ENCODE measurements at regions not wholly inside any gene's neighbourhood (a gene's known extent, or its start where the extent isn't known, plus 50 kb on each side); places are given as distances from the start of the nearest gene placed in this dataset.

- Histone ChIP-seq H3K36me3 (no peaks in the 10 kb centered on the region), H3K4me1 (no peaks in the 10 kb centered on the region), H3K4me3 (no peak overlapping the region), H3K27ac (no peak overlapping the region), H3K9me3 (peaks cover 14% of the 10 kb centered on the region), H3K27me3 (no peaks in the 10 kb centered on the region)
- TF ChIP-seq CTCF (IDR thresholded peaks at IDR 0.05) (no peak), EP300 (IDR thresholded peaks at IDR 0.05) (no peak), POLR2AphosphoS5 (IDR thresholded peaks at IDR 0.05) (no peak), POLR2A (IDR thresholded peaks at IDR 0.05) (no peak)
- 85% methylated on average over 1 of the region's 1 CpG for WGBS
- no peak for DNase-seq (ENCODE audit: low spot score in 2 of 2)
Observed at GRCh38 chr5:27876071-27876470, 837.7 kb upstream of the CDH9 start.

GRCh38 chr5:27875148-27875547 is 836.8 kb upstream of the CDH9 start:
- Histone ChIP-seq H3K4me3 (no peak overlapping the region), H3K4me1 (no peaks in the 10 kb centered on the region), H3K27me3 (no peaks in the 10 kb centered on the region), H3K9me3 (peaks cover 19% of the 10 kb centered on the region), H3K36me3 (no peaks in the 10 kb centered on the region), H3K27ac (no peak overlapping the region)
- TF ChIP-seq EP300 (IDR thresholded peaks at IDR 0.05) (no peak), CTCF (IDR thresholded peaks at IDR 0.05) (no peak), POLR2A (IDR thresholded peaks at IDR 0.05) (no peak), POLR2AphosphoS5 (IDR thresholded peaks at IDR 0.05) (no peak)
- no peak for DNase-seq (ENCODE audit: low spot score in 2 of 2)

DNA sequence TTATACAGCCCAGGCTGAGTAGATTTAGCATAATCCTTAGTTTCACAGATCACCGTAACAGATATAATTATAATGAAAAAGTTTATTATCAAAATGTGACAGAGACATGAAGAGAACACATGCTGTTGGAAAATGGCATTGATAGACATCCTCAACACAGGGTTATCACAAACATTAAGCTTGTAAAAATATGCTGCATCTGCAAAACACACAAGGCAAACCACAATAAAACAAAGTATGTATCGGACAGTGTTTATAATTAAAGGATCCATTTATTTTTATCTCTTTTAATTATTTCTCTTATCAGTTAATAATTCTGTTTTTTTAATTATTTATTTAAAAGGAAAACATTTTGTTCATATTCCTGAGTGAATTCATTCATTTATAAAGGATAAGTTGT is 829.9 kb upstream of the CDH9 start:
- no peaks in the 10 kb centered on the region for H3K36me3 ChIP-seq
- DNase-seq (ENCODE audit: low spot score in 2 of 2): no peak
- WGBS: 93% methylated on average over 2 of the region's 2 CpGs
- H3K27me3 ChIP-seq: no peaks in the 10 kb centered on the region
- H3K4me1 ChIP-seq: no peaks in the 10 kb centered on the region
- H3K4me3 ChIP-seq: no peak overlapping the region
- no peak overlapping the region for H3K27ac ChIP-seq
- TF ChIP-seq CTCF (IDR thresholded peaks at IDR 0.05) (no peak), POLR2A (IDR thresholded peaks at IDR 0.05) (no peak), POLR2AphosphoS5 (IDR thresholded peaks at IDR 0.05) (no peak), EP300 (IDR thresholded peaks at IDR 0.05) (no peak)
- H3K9me3 ChIP-seq: peaks cover 9% of the 10 kb centered on the region

DNA sequence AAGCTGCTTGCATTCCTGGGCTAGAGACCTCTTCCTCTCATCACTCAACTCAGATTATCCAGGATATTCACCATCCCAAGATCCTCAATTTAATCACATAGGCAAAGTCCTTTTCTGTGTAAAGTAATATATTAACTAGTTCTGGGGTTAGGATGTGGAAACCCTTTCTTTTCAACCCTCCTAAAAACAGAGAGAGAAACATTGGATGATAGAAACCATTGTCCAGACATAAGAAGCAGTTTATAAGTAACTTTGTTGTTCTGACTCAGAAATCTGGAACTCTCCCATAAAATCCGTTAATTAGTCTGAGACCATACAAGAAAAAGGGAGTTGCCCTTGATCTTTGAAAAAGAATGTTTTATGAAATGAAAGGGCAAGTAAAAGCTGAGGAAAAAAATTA is 817.1 kb upstream of the CDH9 start:
- TF ChIP-seq EP300 (IDR thresholded peaks at IDR 0.05) (no peak), CTCF (IDR thresholded peaks at IDR 0.05) (no peak), POLR2AphosphoS5 (IDR thresholded peaks at IDR 0.05) (no peak), POLR2A (IDR thresholded peaks at IDR 0.05) (no peak)
- H3K4me1 ChIP-seq: no peaks in the 10 kb centered on the region
- H3K9me3 ChIP-seq: no peaks in the 10 kb centered on the region
- WGBS: 28% methylated on average over 1 of the region's 1 CpG
- H3K36me3 ChIP-seq: no peaks in the 10 kb centered on the region
- DNase-seq (ENCODE audit: low spot score in 2 of 2): no peak
- no peak overlapping the region for H3K27ac ChIP-seq
- no peaks in the 10 kb centered on the region for H3K27me3 ChIP-seq
- no peak overlapping the region for H3K4me3 ChIP-seq

DNA sequence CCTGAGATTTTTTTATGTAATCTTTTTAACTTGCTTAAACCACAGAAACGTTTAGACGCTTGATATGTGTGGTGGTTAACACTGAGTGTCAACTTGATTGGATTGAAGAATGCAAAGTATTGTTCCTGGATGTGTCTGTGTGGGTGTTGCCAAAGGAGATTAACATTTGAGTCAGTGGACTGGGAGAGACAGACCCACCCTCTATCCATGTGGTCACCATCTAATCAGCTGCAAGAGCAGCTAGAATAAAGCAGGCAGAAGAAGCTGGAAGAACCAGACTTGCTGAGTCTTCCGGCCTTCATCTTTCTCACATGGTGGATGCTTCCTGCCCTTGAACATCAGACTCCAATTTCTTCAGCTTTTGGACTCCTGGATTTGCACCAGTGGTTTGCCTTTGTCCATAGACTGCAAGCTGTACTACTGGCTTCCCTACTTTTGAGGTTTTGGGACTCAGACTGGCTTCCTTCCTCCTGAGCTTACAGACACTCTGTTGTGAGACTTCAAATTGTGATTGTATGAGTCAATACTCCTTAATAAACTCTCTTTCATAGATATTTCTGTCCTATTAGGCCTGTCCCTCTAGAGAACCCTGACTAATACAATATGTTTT is 816.0 kb upstream of the CDH9 start:
- 53% methylated on average over 3 of the region's 3 CpGs for WGBS
- no peaks in the 10 kb centered on the region for H3K27me3 ChIP-seq
- no peak for DNase-seq (ENCODE audit: low spot score in 2 of 2)
- H3K27ac ChIP-seq: no peak overlapping the region
- TF ChIP-seq POLR2A (IDR thresholded peaks at IDR 0.05) (no peak), POLR2AphosphoS5 (IDR thresholded peaks at IDR 0.05) (no peak), CTCF (IDR thresholded peaks at IDR 0.05) (no peak), EP300 (IDR thresholded peaks at IDR 0.05) (no peak)
- no peak overlapping the region for H3K4me3 ChIP-seq
- no peaks in the 10 kb centered on the region for H3K36me3 ChIP-seq
- H3K9me3 ChIP-seq: no peaks in the 10 kb centered on the region
- no peaks in the 10 kb centered on the region for H3K4me1 ChIP-seq
